ENCODE measurements at regions not wholly inside any gene's neighbourhood (a gene's known extent, or its start where the extent isn't known, plus 50 kb on each side); places are given as distances from the start of the nearest gene placed in this dataset.

GRCh38 chr2:237244976-237245646 is 159.4 kb downstream of the COPS8 start:
- DNase-seq (ENCODE audit: low spot score): no peak

DNA sequence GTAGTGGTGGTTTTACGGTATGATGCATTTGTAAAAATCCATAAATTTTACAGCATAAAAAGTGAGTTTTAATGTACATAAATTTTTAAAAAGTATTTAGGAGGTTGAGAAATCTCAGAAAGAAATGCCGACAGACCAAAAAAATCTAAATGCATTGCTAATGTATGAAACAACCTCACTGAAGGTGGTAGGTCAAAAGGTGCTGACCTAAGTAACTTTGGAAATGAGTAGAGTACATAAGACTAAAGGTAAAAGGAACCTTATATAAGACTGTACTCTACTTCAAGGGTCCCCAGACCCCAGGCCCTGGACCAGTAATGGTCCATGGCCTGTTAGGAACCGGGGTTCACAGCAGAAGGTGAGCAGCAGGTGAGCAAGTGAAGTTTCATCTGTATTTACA is 163.4 kb downstream of the COL6A3 start:
- no peak for DNase-seq (ENCODE audit: low spot score)

DNA sequence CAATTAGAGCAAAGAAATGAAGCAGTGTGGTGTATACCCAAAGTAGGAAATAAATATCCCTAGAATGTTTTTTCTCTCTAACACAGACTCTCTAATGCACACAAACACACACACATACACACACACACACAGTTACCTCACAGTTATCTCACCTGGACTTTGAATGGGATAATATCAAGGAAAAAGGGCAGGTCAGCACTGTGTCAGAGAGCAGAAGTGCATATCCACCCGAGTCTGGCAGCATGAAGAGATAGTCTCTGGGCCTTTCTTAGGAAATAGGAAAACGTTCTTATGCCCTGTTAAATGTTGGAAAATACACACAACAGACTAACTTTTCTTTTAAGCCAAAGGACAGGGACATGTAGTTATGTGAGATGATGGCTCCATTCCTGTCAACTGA is 162.0 kb downstream of the COL6A3 start:
- no peak for DNase-seq (ENCODE audit: low spot score)

GRCh38 chr2:237253046-237253702 is 160.8 kb downstream of the COL6A3 start:
- DNase-seq (ENCODE audit: low spot score): no peak

GRCh38 chr2:237254369-237254861 is 159.5 kb downstream of the COL6A3 start:
- no peak for DNase-seq (ENCODE audit: low spot score)

DNA sequence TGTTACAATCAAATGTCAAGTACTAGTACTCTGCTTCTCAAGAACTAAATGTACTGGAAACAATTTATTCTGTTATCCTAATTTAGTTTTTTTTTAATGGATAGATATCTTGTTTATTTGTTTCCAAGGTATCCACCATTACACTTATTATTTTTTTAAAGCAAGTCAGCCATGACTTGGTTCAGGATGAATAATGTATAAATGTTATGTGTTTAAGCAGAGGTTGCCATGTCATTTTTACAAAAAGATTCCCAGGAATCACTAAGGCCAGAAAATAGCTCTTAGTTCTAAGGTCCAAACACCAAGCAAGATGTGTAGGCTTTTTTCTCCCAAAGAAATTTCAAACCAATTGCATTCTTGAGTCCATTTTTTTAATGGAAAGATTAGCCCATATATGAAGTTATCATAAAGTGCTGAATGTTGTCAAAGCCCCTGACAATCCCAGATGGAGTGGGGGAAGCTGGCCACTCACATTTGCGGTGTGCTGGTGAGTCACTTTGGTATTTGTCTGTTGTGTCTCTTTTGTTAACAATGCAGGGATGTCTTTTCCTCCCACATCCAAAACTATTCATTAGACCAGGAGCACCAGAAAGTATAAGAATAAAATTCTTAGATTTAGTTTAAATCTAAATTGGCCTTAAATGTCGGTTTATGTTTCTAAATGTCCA is 158.9 kb downstream of the COL6A3 start:
- no peak for DNase-seq (ENCODE audit: low spot score)

DNA sequence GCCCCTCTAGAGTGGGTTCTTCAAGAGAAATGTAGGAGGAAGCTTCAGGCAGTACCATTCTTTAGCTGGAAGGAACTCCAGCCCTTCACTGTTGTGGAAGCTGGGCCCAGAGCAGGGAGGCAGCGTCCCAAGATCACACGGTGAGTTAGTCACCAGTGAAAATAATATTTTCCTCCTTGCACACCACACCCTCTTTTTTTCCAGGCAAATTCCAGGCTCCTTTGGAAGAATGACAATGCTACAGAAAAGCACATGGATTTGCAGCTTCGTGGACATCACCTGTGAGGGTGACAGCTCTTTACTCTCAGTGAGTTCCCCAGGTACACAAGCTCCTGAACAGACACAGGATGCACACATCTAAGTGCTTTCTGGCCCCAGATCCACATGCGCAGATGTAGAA is 157.1 kb downstream of the COL6A3 start:
- DNase-seq (ENCODE audit: low spot score): no peak

DNA sequence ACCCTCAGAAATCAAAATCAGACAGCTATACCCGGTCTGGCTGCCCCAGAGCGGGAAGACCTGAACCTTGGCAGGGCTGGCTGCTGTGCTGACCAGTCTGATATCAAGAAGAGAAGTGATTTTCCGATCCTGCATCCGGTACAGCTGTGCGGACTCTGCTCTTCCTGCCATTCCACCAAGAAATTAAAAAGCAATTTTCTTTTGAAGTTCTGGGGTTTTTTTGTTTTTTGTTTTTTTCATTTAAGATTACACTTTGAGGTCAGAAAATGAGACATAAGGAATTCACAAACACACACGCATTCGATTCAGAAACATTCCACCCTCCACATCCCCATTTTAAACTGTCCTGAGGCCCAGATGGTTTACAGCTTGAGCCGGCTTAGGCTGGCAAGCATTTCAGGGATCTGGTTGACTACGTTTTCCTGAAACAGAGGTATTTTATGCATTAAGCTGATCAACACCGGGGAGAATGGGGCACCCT is 156.5 kb downstream of the COL6A3 start:
- DNase-seq (ENCODE audit: low spot score): peak; percentile 64

DNA sequence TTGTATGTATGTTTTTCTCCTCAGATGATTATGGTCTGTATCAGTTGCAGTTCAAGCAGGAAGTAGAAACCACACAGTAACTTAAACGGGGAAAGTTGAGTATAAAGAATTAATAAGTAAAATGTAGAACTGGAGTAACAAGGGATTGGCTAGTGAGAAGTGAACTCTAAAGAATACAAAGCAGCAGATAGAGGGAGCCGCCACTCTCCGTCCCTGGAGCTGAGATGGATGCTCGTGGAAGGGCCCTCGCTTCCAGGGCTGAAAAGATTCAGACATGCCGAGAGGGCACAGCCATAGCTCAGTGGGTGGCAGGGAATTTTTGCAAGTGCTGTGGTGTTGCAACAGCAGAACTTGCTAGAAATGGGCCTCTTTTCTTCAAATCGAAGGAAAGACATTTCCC is 155.8 kb downstream of the COL6A3 start:
- DNase-seq (ENCODE audit: low spot score): peak; percentile 43

DNA sequence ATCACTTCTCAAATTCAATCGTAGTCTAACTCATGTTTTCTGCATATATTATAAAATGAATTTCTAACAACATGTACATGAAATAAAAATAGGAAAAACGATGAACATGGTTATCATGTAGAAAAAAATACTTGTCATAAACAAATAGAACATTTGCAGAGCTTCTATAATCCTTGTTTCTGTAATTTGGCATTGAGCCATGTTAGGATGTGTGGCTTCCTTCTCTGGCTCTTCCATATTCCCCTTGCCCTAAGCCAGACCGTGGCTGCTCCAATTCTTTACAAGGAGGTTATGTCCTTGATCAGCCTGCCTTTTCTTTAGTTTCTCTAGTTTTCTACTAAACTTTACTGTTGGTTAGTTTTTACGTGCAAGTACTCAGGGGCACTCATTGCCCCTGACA is 155.3 kb downstream of the COL6A3 start:
- DNase-seq (ENCODE audit: low spot score): no peak

- DNase-seq (ENCODE audit: low spot score): no peak
These were observed 154.8 kb downstream of the COL6A3 start for GRCh38 chr2:237259201-237259600.

DNA sequence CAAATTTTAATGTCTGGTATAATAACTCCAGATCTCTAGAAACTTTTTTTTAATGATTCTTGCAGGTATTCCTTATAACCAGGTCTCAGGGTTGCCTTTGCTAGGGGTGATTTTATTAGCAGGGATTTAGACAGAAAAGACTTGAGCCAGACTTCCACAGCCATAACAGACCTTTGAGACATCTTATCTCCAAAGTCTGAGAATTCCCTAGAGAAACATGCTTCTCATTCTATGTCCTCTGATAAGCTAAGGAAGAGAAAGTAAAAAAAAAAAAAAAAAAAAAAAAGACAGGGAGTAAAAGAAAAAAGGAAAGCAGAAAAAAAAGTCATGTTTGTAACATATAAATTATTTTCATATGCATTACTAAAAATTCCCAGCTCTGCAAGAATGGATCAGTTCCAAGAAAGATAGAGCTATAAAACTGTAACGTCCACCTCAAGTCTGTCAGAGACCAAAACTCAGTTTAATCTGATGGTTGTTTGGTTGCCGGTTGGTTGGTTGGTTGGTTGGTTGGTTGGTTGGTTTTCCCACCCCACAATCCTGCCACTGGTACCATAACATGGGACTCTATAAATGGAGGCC is 153.8 kb downstream of the COL6A3 start:
- DNase-seq (ENCODE audit: low spot score): no peak

- no peak for DNase-seq (ENCODE audit: low spot score)
These were observed 153.3 kb downstream of the COL6A3 start for GRCh38 chr2:237260686-237261085.

- DNase-seq (ENCODE audit: low spot score): no peak
These were observed 152.6 kb downstream of the COL6A3 start for GRCh38 chr2:237261327-237261726.

GRCh38 chr2:237262838-237263771 is 150.9 kb downstream of the COL6A3 start:
- no peak for DNase-seq (ENCODE audit: low spot score)

DNA sequence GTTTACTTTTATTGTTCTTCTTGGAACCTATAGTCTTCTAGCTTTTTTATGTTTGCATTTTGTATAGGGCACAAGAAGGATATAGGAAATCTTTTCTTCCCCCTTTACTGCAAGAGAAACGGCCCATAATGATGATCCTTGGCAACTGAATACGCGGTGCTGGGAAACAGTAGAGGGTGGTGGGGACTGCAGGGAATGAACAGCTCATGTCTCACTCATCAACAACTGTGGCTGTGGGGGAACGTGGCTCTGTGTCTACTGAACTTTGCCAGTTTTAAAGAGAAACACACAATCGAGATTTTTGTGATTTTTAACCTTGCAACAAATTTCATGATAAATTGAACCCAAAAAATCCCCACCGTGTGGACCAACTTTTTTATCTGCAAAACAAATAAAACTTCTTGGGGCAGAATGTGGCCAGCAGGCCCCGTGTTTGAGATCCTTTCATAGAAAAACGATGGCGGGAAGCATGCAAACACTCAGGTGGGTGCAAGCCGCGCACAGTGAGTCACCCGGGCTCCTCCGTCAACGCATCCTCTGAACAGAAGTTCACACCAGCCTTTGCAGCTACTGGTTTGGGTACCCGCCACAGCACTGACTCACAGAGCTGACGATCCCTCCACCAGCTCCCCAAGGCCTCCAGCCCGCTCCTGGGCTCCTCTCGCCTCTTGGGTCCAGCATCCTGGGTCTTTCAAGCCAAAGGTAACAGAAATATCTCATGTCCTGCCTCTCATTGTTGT is 149.3 kb downstream of the COL6A3 start:
- DNase-seq (ENCODE audit: low spot score): no peak

- no peak for DNase-seq (ENCODE audit: low spot score)
These were observed 145.8 kb downstream of the COL6A3 start for GRCh38 chr2:237268004-237268708.

- DNase-seq (ENCODE audit: low spot score): no peak
These were observed 144.7 kb downstream of the COL6A3 start for GRCh38 chr2:237269138-237269875.

- DNase-seq (ENCODE audit: low spot score): no peak
These were observed 143.4 kb downstream of the COL6A3 start for GRCh38 chr2:237270520-237270919.
